ENCODE measurements at regions not wholly inside any gene's neighbourhood (a gene's known extent, or its start where the extent isn't known, plus 50 kb on each side); places are given as distances from the start of the nearest gene placed in this dataset.

- H3K4me3 ChIP-seq (ENCODE audit: insufficient read depth, low read depth, low read length) = no peak overlapping the region
- TF ChIP-seq EZH2 (IDR thresholded peaks at IDR 0.05; ENCODE audit: insufficient read depth, low read length) = no peak
- TF ChIP-seq CTCF (IDR thresholded peaks at IDR 0.05; ENCODE audit: insufficient read depth, low read depth, low read length) = no peak
- no peak for DNase-seq (ENCODE audit: low read depth)
- H3K9ac ChIP-seq (ENCODE audit: low read length) = no peak overlapping the region
- no peak overlapping the region for H2AFZ ChIP-seq (ENCODE audit: low read depth, low read length)
- Mint-ChIP-seq H3K36me3 (ENCODE audit: low read depth, unreplicated experiment) (no peaks in the 10 kb centered on the region), H3K4me1 (ENCODE audit: low read depth, unreplicated experiment) (no peaks in the 10 kb centered on the region), H3K27me3 (ENCODE audit: low read depth, unreplicated experiment) (no peaks in the 10 kb centered on the region), H3K9me3 (ENCODE audit: unreplicated experiment) (peaks cover 6% of the 10 kb centered on the region), H3K4me3 (ENCODE audit: unreplicated experiment) (no peak overlapping the region), H3K27ac (ENCODE audit: unreplicated experiment) (no peak overlapping the region)
- H3K27me3 ChIP-seq (ENCODE audit: insufficient read depth, low read length) = no peaks in the 10 kb centered on the region
- no peaks in the 10 kb centered on the region for H3K79me2 ChIP-seq (ENCODE audit: insufficient read depth, low read length)
- H3K9me3 ChIP-seq (ENCODE audit: insufficient read depth, low read depth, low read length) = no peaks in the 10 kb centered on the region
- H3K36me3 ChIP-seq (ENCODE audit: insufficient read depth, low read length) = no peaks in the 10 kb centered on the region
- H3K27ac ChIP-seq (ENCODE audit: low read depth, low read length) = no peak overlapping the region
- H4K20me1 ChIP-seq (ENCODE audit: insufficient read depth, low read length) = no peaks in the 10 kb centered on the region
- FAIRE-seq = no peak
- H3K4me2 ChIP-seq (ENCODE audit: low read length) = no peak overlapping the region
- H3K4me1 ChIP-seq (ENCODE audit: insufficient read depth, low read length) = no peaks in the 10 kb centered on the region
These were observed 93.9 kb upstream of the API5 start for GRCh38 chr11:43217849-43218248.

GRCh38 chr11:43222215-43222614 lies 89.6 kb upstream of the API5 start:
- H3K4me1 Mint-ChIP-seq (ENCODE audit: low read depth, unreplicated experiment) = no peaks in the 10 kb centered on the region
- no peak for FAIRE-seq
- H3K27ac ChIP-seq (ENCODE audit: low read depth, low read length) = no peak overlapping the region

More at GRCh38 chr11:43222215-43222614, 89.6 kb upstream of the API5 start:
- H3K27me3 ChIP-seq (ENCODE audit: insufficient read depth, low read length) = no peaks in the 10 kb centered on the region
- TF ChIP-seq CTCF (IDR thresholded peaks at IDR 0.05; ENCODE audit: insufficient read depth, low read depth, low read length) (no peak), EZH2 (IDR thresholded peaks at IDR 0.05; ENCODE audit: insufficient read depth, low read length) (no peak)
- H3K27ac Mint-ChIP-seq (ENCODE audit: unreplicated experiment) = no peak overlapping the region
- peaks cover 8% of the 10 kb centered on the region for H3K9me3 Mint-ChIP-seq (ENCODE audit: unreplicated experiment)
- no peaks in the 10 kb centered on the region for H4K20me1 ChIP-seq (ENCODE audit: insufficient read depth, low read length)
- H3K4me2 ChIP-seq (ENCODE audit: low read length) = no peak overlapping the region
- H3K27me3 Mint-ChIP-seq (ENCODE audit: low read depth, unreplicated experiment) = no peaks in the 10 kb centered on the region
- H3K79me2 ChIP-seq (ENCODE audit: insufficient read depth, low read length) = no peaks in the 10 kb centered on the region
- H3K9ac ChIP-seq (ENCODE audit: low read length) = no peak overlapping the region
- DNase-seq (ENCODE audit: low read depth) = no peak
- no peak overlapping the region for H3K4me3 Mint-ChIP-seq (ENCODE audit: unreplicated experiment)
- no peaks in the 10 kb centered on the region for H3K4me1 ChIP-seq (ENCODE audit: insufficient read depth, low read length)
- no peaks in the 10 kb centered on the region for H3K36me3 Mint-ChIP-seq (ENCODE audit: low read depth, unreplicated experiment)
- no peaks in the 10 kb centered on the region for H3K36me3 ChIP-seq (ENCODE audit: insufficient read depth, low read length)
- no peak overlapping the region for H2AFZ ChIP-seq (ENCODE audit: low read depth, low read length)
- no peak overlapping the region for H3K4me3 ChIP-seq (ENCODE audit: insufficient read depth, low read depth, low read length)
- no peaks in the 10 kb centered on the region for H3K9me3 ChIP-seq (ENCODE audit: insufficient read depth, low read depth, low read length)
